IMR-90 (cell line): ENCODE measurements at regions not wholly inside any gene's neighbourhood (a gene's known extent, or its start where the extent isn't known, plus 50 kb on each side); places are given as distances from the start of the nearest gene placed in this dataset.

Experiments used
- ATAC-seq: fragments of 200-7000 bp; cut with Tn5 transposase; 2 replicates; pipeline ENCODE4 v1.9.1; 2020; ENCODE audit warnings: low read depth, mild to moderate bottlenecking, moderate library complexity
- BruUV-seq: library from RNA; stranded (reverse); fragments of 400-500 nt; replicated peaks from 2 replicates; lab custom pipeline; 2021; lab: Mats Ljungman, UMichigan
- CTCF ChIA-PET: fragments of 300-600 bp; formaldehyde crosslinking; extraction: SDS; loops from one replicate; lab custom pipeline; 2021; ENCODE audit warnings: antibody characterized with exemption; lab: Yijun Ruan, JAX
- POLR2A ChIA-PET: fragments of 300-600 bp; sonication (Branson Sonifier 250); formaldehyde crosslinking; loops from one replicate; lab custom pipeline; 2022; ENCODE audit warnings: antibody characterized with exemption; ENCODE audit not compliant: unreplicated experiment; lab: Charles Lee
- DNase-seq: peaks from one replicate; pipeline ENCODE4 v3.0.0; 2013
- H2AFZ ChIP-seq: replicated peaks from 2 replicates; pipeline ENCODE3; 2013; ENCODE audit warnings: low read length, mild to moderate bottlenecking; ENCODE audit not compliant: poor library complexity
- H2AK5ac ChIP-seq: 2 replicates; pipeline ENCODE4 v1.6.1; 2013; ENCODE audit warnings: low read depth, low read length, inconsistent platforms
- H2AK9ac ChIP-seq: replicated peaks from 2 replicates; pipeline ENCODE3; 2013; ENCODE audit warnings: mild to moderate bottlenecking, low read depth, low read length, moderate library complexity; ENCODE audit not compliant: poor library complexity
- H2BK120ac ChIP-seq: 2 replicates; pipeline ENCODE4 v1.6.1; 2013; ENCODE audit warnings: low read depth, low read length, inconsistent platforms
- H2BK15ac ChIP-seq: 3 replicates; pipeline ENCODE4 v1.6.1; 2013; ENCODE audit warnings: low read depth, low read length, inconsistent platforms
- H2BK20ac ChIP-seq: 2 replicates; pipeline ENCODE4 v1.6.1; 2013; ENCODE audit warnings: low read depth, mild to moderate bottlenecking, inconsistent platforms, low read length, moderate library complexity
- H2BK5ac ChIP-seq: 2 replicates; pipeline ENCODE4 v1.6.1; 2013; ENCODE audit warnings: mild to moderate bottlenecking, low read depth, low read length, inconsistent platforms; ENCODE audit not compliant: poor library complexity, severe bottlenecking
- H3K14ac ChIP-seq: replicated peaks from 2 replicates; pipeline ENCODE4 v1.6.1; 2013; ENCODE audit warnings: low read depth, low read length, inconsistent platforms
- H3K18ac ChIP-seq: 2 replicates; pipeline ENCODE4 v1.6.1; 2013; ENCODE audit warnings: low read depth, low read length, control low read depth
- H3K23ac ChIP-seq: 2 replicates; pipeline ENCODE4 v1.6.1; 2013; ENCODE audit warnings: low read depth, low read length, inconsistent platforms
- H3K27ac ChIP-seq: 2 replicates; pipeline ENCODE4 v1.5.1; 2013; ENCODE audit warnings: mild to moderate bottlenecking, control low read depth, low read length; ENCODE audit not compliant: insufficient read depth
- H3K27me3 ChIP-seq: 2 replicates; pipeline ENCODE4 v1.6.1; 2013; ENCODE audit warnings: low read length; ENCODE audit not compliant: control insufficient read depth, insufficient read depth
- H3K36me3 ChIP-seq: 2 replicates; pipeline ENCODE4 v1.6.1; 2013; ENCODE audit warnings: low read length, mixed read lengths; ENCODE audit not compliant: control insufficient read depth, insufficient read depth
- H3K4ac ChIP-seq: 2 replicates; pipeline ENCODE4 v1.6.1; 2013; ENCODE audit warnings: low read depth, low read length, inconsistent platforms
- H3K4me1 ChIP-seq: 2 replicates; pipeline ENCODE4 v1.6.1; 2013; ENCODE audit warnings: low read length, mixed read lengths; ENCODE audit not compliant: control insufficient read depth, insufficient read depth
- H3K4me2 ChIP-seq: 2 replicates; pipeline ENCODE4 v1.6.1; 2013; ENCODE audit warnings: low read depth, mild to moderate bottlenecking, control low read depth, low read length, moderate library complexity
- H3K4me3 ChIP-seq: 2 replicates; pipeline ENCODE4 v1.5.1; 2013; ENCODE audit warnings: low read depth, mild to moderate bottlenecking, control low read depth, low read length, moderate library complexity; ENCODE audit not compliant: insufficient read depth
- H3K56ac ChIP-seq: 2 replicates; pipeline ENCODE4 v1.6.1; 2013; ENCODE audit warnings: low read length, inconsistent platforms; ENCODE audit not compliant: insufficient read depth; ENCODE audit errors: extremely low read depth
- H3K79me1 ChIP-seq, 2 experiments: 2 replicates each; pipeline ENCODE4 v1.6.1; 2013; ENCODE audit warnings: low read length in 2 of 2, inconsistent platforms in 1 of 2, low read depth in 1 of 2
- H3K9ac ChIP-seq: 2 replicates; pipeline ENCODE4 v1.6.1; 2013; ENCODE audit warnings: low read depth, low read length, control low read depth
- H3K9me1 ChIP-seq: 2 replicates; pipeline ENCODE4 v1.6.1; 2013; ENCODE audit warnings: low read length, inconsistent platforms; ENCODE audit not compliant: insufficient read depth
- H3K9me3 ChIP-seq: 2 replicates; pipeline ENCODE4 v1.6.1; 2013; ENCODE audit warnings: low read length; ENCODE audit not compliant: control insufficient read depth, insufficient read depth
- H4K20me1 ChIP-seq: 2 replicates; pipeline ENCODE4 v1.6.1; 2013; ENCODE audit warnings: low read length, inconsistent platforms; ENCODE audit not compliant: insufficient read depth
- H4K5ac ChIP-seq: 2 replicates; pipeline ENCODE4 v1.6.1; 2013; ENCODE audit warnings: mild to moderate bottlenecking, low read depth, low read length, control low read depth
- H4K8ac ChIP-seq, 2 experiments: 2 replicates each; pipeline ENCODE4 v1.6.1; 2013; ENCODE audit warnings: low read depth in 2 of 2, low read length in 2 of 2, control low read depth in 1 of 2, inconsistent platforms in 1 of 2
- H4K91ac ChIP-seq: 2 replicates; pipeline ENCODE4 v1.6.1; 2013; ENCODE audit warnings: low read depth, low read length, inconsistent platforms; ENCODE audit not compliant: insufficient read depth
- RAD21 ChIP-seq: IDR thresholded peaks from 2 replicates; pipeline ENCODE4 v1.6.1; 2012; ENCODE audit warnings: low read length, improper control_type of control experiment
- WGBS, 2 experiments: methylation state at CpG; one replicate each; pipeline versions ENCODE4 v1.1.5 to v1.1.7; 2013; ENCODE audit warnings: missing lambda C conversion rate in 2 of 2; ENCODE audit not compliant: insufficient read length in 1 of 2; ENCODE audit errors: extremely low coverage in 2 of 2; 5-methylcytosine and 5-hydroxymethylcytosine counted together
- dilution Hi-C: fragments of 300-500 bp; cut with HindIII; formaldehyde crosslinking; loops from one replicate; pipeline ENCODE4 v1.14.3; 2018; ENCODE audit warnings: low sequenced_read_pairs; ENCODE audit not compliant: unreplicated experiment
- in situ Hi-C: fragments of 300-500 bp; cut with MboI; formaldehyde crosslinking; loops from 3 replicates; pipeline ENCODE4 v1.14.3; 2019; ENCODE audit warnings: low sequenced_read_pairs, inconsistent platforms, mixed read lengths
- intact Hi-C: fragments of 100-400 bp; cut with micrococcal nuclease; formaldehyde crosslinking; loops from 2 replicates; pipeline ENCODE4 v1.10.0; 2022

GRCh38 chr2:49618491-49618890 is 464.2 kb upstream of the FSHR start:
- Histone ChIP-seq H3K4me2 (no peak overlapping the region), H3K4me3 (no peak overlapping the region), H2BK15ac (no peak overlapping the region), H2AFZ (no peak overlapping the region), H3K18ac (no peak overlapping the region), H2BK120ac (no peak overlapping the region), H3K14ac (no peak overlapping the region), H3K56ac (no peak overlapping the region), H3K79me1 (no peaks in the 10 kb centered on the region), H2BK5ac (no peak overlapping the region), H3K9me3 (peaks cover 3% of the 10 kb centered on the region; the same call in 1 of the 2 replicates), H3K23ac (no peak overlapping the region), H3K4me1 (no peaks in the 10 kb centered on the region), H3K27ac (no peak overlapping the region), H3K27me3 (no peaks in the 10 kb centered on the region), H2BK20ac (no peak overlapping the region), H3K4ac (no peak overlapping the region), H4K5ac (no peak overlapping the region), H4K20me1 (no peaks in the 10 kb centered on the region), H3K9me1 (no peaks in the 10 kb centered on the region), H4K91ac (no peak overlapping the region), H3K9ac (no peak overlapping the region), H4K8ac (no peak overlapping the region), H2AK9ac (no peak overlapping the region), H2AK5ac (no peak overlapping the region), H3K36me3 (no peaks in the 10 kb centered on the region)
- ChIA-PET CTCF (no interaction called here), POLR2A (no interaction called here)
- DNase-seq (no peak), ATAC-seq (no peak)
- WGBS, 2 experiments = no CpG with 5 or more reads among the region's 3 CpGs
- in situ Hi-C loops (no loop called here), dilution Hi-C loops (no loop called here), intact Hi-C loops (no loop called here)
- no TSS peak for BruUV-seq
- no peak for TF ChIP-seq RAD21
